Astrocyte (in vitro differentiated cells and primary cell): ENCODE measurements at regions not wholly inside any gene's neighbourhood (a gene's known extent, or its start where the extent isn't known, plus 50 kb on each side); places are given as distances from the start of the nearest gene placed in this dataset.

ENCODE experiments used
- DNase-seq: peaks from one replicate; pipeline ENCODE4 v3.0.0-alpha.2; 2010; ENCODE audit warnings: low read depth
- FAIRE-seq: peaks from 2 replicates; lab custom pipeline; 2011; peaks lifted over from hg19 to GRCh38; lab: Jason Lieb, UNC
- H2AFZ ChIP-seq: 2 replicates; pipeline ENCODE4 v1.6.0; 2012; ENCODE audit warnings: low read depth, low read length, inconsistent platforms
- H3K27ac ChIP-seq: 2 replicates; pipeline ENCODE4 v1.5.1; 2011; ENCODE audit warnings: low read depth, low read length, inconsistent platforms
- H3K27me3 ChIP-seq: 2 replicates; pipeline ENCODE4 v1.6.0; 2011; ENCODE audit warnings: low read length, inconsistent platforms; ENCODE audit not compliant: insufficient read depth
- H3K36me3 ChIP-seq: 2 replicates; pipeline ENCODE4 v1.5.1; 2011; ENCODE audit warnings: low read length, inconsistent platforms; ENCODE audit not compliant: insufficient read depth
- H3K4me1 ChIP-seq: 2 replicates; pipeline ENCODE4 v1.5.1; 2011; ENCODE audit warnings: low read length, inconsistent platforms; ENCODE audit not compliant: insufficient read depth
- H3K4me2 ChIP-seq: 2 replicates; pipeline ENCODE4 v1.6.0; 2012; ENCODE audit warnings: low read length, inconsistent platforms
- H3K4me3 ChIP-seq: 2 replicates; pipeline ENCODE4 v1.5.1; 2011; ENCODE audit warnings: low read depth, mild to moderate bottlenecking, low read length, inconsistent platforms; ENCODE audit not compliant: insufficient read depth
- H3K79me2 ChIP-seq: 2 replicates; pipeline ENCODE4 v1.6.0; 2012; ENCODE audit warnings: mild to moderate bottlenecking, low read length, inconsistent platforms; ENCODE audit not compliant: insufficient read depth
- H3K9ac ChIP-seq: 2 replicates; pipeline ENCODE4 v1.6.0; 2012; ENCODE audit warnings: mild to moderate bottlenecking, low read length, inconsistent platforms
- H3K9me3 ChIP-seq: 2 replicates; pipeline ENCODE4 v1.5.1; 2012; ENCODE audit warnings: low read depth, mild to moderate bottlenecking, low read length, inconsistent platforms; ENCODE audit not compliant: insufficient read depth
- H4K20me1 ChIP-seq: 2 replicates; pipeline ENCODE4 v1.6.0; 2012; ENCODE audit warnings: low read length, inconsistent platforms; ENCODE audit not compliant: insufficient read depth
- H3K27ac Mint-ChIP-seq: one replicate; pipeline ENCODE4 v1.8.0; 2021; ENCODE audit warnings: mild to moderate bottlenecking, mixed read lengths; ENCODE audit not compliant: unreplicated experiment
- H3K27me3 Mint-ChIP-seq: one replicate; pipeline ENCODE4 v1.8.0; 2021; ENCODE audit warnings: low read depth, mixed read lengths; ENCODE audit not compliant: unreplicated experiment
- H3K36me3 Mint-ChIP-seq: one replicate; pipeline ENCODE4 v1.8.0; 2021; ENCODE audit warnings: low read depth, mixed read lengths; ENCODE audit not compliant: unreplicated experiment
- H3K4me1 Mint-ChIP-seq: one replicate; pipeline ENCODE4 v1.8.0; 2021; ENCODE audit warnings: low read depth, mixed read lengths; ENCODE audit not compliant: unreplicated experiment
- H3K4me3 Mint-ChIP-seq: one replicate; pipeline ENCODE4 v1.8.0; 2021; ENCODE audit warnings: mild to moderate bottlenecking, moderate library complexity, mixed read lengths; ENCODE audit not compliant: unreplicated experiment
- H3K9me3 Mint-ChIP-seq: one replicate; pipeline ENCODE4 v1.8.0; 2021; ENCODE audit warnings: mild to moderate bottlenecking, mixed read lengths; ENCODE audit not compliant: unreplicated experiment
- CTCF ChIP-seq: IDR thresholded peaks from 2 replicates; pipeline ENCODE4 v1.5.1; 2011; ENCODE audit warnings: low read depth, mild to moderate bottlenecking, inconsistent platforms, low read length, moderate library complexity; ENCODE audit not compliant: insufficient read depth
- EZH2 ChIP-seq: IDR thresholded peaks from 2 replicates; pipeline ENCODE4 v1.6.1; 2012; ENCODE audit warnings: mild to moderate bottlenecking, low read length, inconsistent platforms; ENCODE audit not compliant: insufficient read depth

- Histone ChIP-seq H3K27ac (no peak overlapping the region), H3K9ac (no peak overlapping the region), H2AFZ (no peak overlapping the region), H3K4me1 (no peaks in the 10 kb centered on the region), H3K4me2 (no peak overlapping the region), H3K27me3 (no peaks in the 10 kb centered on the region), H3K4me3 (no peak overlapping the region), H3K9me3 (no peaks in the 10 kb centered on the region), H3K79me2 (no peaks in the 10 kb centered on the region), H4K20me1 (no peaks in the 10 kb centered on the region), H3K36me3 (no peaks in the 10 kb centered on the region)
- Mint-ChIP-seq H3K4me1 (no peaks in the 10 kb centered on the region), H3K36me3 (no peaks in the 10 kb centered on the region), H3K9me3 (no peaks in the 10 kb centered on the region), H3K4me3 (no peak overlapping the region), H3K27ac (no peak overlapping the region), H3K27me3 (no peaks in the 10 kb centered on the region)
- TF ChIP-seq EZH2 (no peak), CTCF (no peak)
- no peak for FAIRE-seq
- no peak for DNase-seq
Observed at GRCh38 chr5:117149312-117149711, 574.7 kb upstream of the SEMA6A start.

GRCh38 chr5:117144086-117144485 is 569.5 kb upstream of the SEMA6A start:
- FAIRE-seq (no peak), DNase-seq (no peak)
- Mint-ChIP-seq H3K9me3 (no peaks in the 10 kb centered on the region), H3K27ac (no peak overlapping the region), H3K27me3 (no peaks in the 10 kb centered on the region), H3K36me3 (no peaks in the 10 kb centered on the region), H3K4me3 (no peak overlapping the region), H3K4me1 (peaks cover 6% of the 10 kb centered on the region)
- Histone ChIP-seq H3K36me3 (no peaks in the 10 kb centered on the region), H4K20me1 (no peaks in the 10 kb centered on the region), H2AFZ (no peak overlapping the region), H3K79me2 (no peaks in the 10 kb centered on the region), H3K27ac (no peak overlapping the region), H3K4me3 (no peak overlapping the region), H3K9me3 (no peaks in the 10 kb centered on the region), H3K4me1 (no peaks in the 10 kb centered on the region), H3K27me3 (no peaks in the 10 kb centered on the region), H3K9ac (no peak overlapping the region), H3K4me2 (no peak overlapping the region)
- TF ChIP-seq CTCF (no peak), EZH2 (no peak)

GRCh38 chr5:117143406-117143805 is 568.8 kb upstream of the SEMA6A start:
- Histone ChIP-seq H3K79me2 (no peaks in the 10 kb centered on the region), H3K27ac (no peak overlapping the region), H3K4me1 (no peaks in the 10 kb centered on the region), H3K4me2 (no peak overlapping the region), H3K9ac (no peak overlapping the region), H3K9me3 (no peaks in the 10 kb centered on the region), H2AFZ (no peak overlapping the region), H4K20me1 (no peaks in the 10 kb centered on the region), H3K4me3 (no peak overlapping the region), H3K27me3 (no peaks in the 10 kb centered on the region), H3K36me3 (no peaks in the 10 kb centered on the region)
- Mint-ChIP-seq H3K9me3 (no peaks in the 10 kb centered on the region), H3K27me3 (no peaks in the 10 kb centered on the region), H3K4me1 (peaks cover 6% of the 10 kb centered on the region), H3K27ac (no peak overlapping the region), H3K4me3 (no peak overlapping the region), H3K36me3 (no peaks in the 10 kb centered on the region)
- DNase-seq (no peak), FAIRE-seq (no peak)
- TF ChIP-seq CTCF = no peak
- TF ChIP-seq EZH2 = no peak
